ENCODE measurements at regions not wholly inside any gene's neighbourhood (a gene's known extent, or its start where the extent isn't known, plus 50 kb on each side); places are given as distances from the start of the nearest gene placed in this dataset.

DNA sequence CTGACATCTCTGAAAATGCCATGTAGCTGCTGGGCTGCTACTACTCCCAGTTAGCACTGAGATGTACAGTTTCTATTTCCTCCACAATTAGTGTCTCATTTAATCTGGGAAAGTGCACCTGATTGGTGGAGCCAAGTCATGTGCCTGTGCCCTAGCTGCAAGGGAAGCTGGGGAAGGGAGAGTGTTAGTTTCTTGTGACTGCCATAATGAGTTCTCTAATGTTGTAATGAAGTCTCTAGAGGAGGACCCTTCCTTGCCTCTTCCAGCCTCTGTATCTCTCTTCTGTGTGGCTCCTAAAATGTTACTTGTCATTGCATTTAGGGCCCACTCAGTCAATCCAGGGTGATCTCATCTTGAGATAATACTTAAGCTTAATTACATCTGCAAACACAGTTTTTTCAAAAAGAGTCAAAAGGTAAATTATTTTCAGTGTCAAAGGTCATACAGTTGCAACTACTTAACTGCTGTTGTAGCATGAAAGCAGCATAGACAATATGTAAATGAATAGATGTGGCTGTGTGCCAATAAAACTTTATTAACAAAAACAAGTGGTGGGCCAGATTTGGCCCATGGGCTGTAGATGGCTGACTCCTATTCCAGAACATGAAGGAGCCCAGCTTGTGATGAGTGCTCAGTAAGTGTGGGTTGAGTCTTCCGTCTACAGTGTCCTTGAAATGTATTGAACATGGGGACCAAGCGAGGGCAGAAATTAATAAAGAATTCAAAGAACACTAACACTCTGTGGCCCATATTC is 137.2 kb upstream of the MAP1LC3B2 start:
- no peaks in the 10 kb centered on the region for H3K79me2 ChIP-seq (ENCODE audit: control insufficient read depth, insufficient read depth, low read length)
- no peaks in the 10 kb centered on the region for H3K36me3 ChIP-seq (ENCODE audit: control insufficient read depth, insufficient read depth, low read length)
- no peaks in the 10 kb centered on the region for H4K20me1 ChIP-seq (ENCODE audit: control insufficient read depth, extremely low read depth, insufficient read depth, low read length)
- no peak overlapping the region for H2AFZ ChIP-seq (ENCODE audit: low read length)
- H3K9me3 ChIP-seq (ENCODE audit: control insufficient read depth, insufficient read depth, low read depth, low read length), result no peaks in the 10 kb centered on the region
- no peak overlapping the region for H3K9ac ChIP-seq (ENCODE audit: insufficient read depth, low read length)
- no peak for DNase-seq (ENCODE audit: low read depth in 2 of 2)
- no peak overlapping the region for H3K4me2 ChIP-seq (ENCODE audit: extremely low read depth, insufficient read depth, low read length)
- no peak overlapping the region for H3K27ac ChIP-seq (ENCODE audit: insufficient read depth, low read length)
- peaks cover 4% of the 10 kb centered on the region for H3K4me1 ChIP-seq (ENCODE audit: control insufficient read depth, extremely low read depth, insufficient read depth, low read length)
- TF ChIP-seq EZH2 (IDR thresholded peaks at IDR 0.05; ENCODE audit: low read length, missing control alignments), result no peak
- TF ChIP-seq, protein P1, sequence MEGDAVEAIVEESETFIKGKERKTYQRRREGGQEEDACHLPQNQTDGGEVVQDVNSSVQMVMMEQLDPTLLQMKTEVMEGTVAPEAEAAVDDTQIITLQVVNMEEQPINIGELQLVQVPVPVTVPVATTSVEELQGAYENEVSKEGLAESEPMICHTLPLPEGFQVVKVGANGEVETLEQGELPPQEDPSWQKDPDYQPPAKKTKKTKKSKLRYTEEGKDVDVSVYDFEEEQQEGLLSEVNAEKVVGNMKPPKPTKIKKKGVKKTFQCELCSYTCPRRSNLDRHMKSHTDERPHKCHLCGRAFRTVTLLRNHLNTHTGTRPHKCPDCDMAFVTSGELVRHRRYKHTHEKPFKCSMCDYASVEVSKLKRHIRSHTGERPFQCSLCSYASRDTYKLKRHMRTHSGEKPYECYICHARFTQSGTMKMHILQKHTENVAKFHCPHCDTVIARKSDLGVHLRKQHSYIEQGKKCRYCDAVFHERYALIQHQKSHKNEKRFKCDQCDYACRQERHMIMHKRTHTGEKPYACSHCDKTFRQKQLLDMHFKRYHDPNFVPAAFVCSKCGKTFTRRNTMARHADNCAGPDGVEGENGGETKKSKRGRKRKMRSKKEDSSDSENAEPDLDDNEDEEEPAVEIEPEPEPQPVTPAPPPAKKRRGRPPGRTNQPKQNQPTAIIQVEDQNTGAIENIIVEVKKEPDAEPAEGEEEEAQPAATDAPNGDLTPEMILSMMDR (conservative IDR thresholded peaks at IDR 0.05 in 1 of 2, IDR thresholded peaks at IDR 0.05 in 1 of 2; ENCODE audit: low read depth in 1 of 2, low read length in 2 of 2), result no peak
- H3K4me3 ChIP-seq (replicated peaks in 1 of 4; ENCODE audit: control extremely low read depth in 1 of 4, insufficient read depth in 1 of 4, low read depth in 3 of 4, low read length in 4 of 4), result no peak overlapping the region
- no peaks in the 10 kb centered on the region for H3K27me3 ChIP-seq (ENCODE audit: control insufficient read depth, insufficient read depth, low read length)

DNA sequence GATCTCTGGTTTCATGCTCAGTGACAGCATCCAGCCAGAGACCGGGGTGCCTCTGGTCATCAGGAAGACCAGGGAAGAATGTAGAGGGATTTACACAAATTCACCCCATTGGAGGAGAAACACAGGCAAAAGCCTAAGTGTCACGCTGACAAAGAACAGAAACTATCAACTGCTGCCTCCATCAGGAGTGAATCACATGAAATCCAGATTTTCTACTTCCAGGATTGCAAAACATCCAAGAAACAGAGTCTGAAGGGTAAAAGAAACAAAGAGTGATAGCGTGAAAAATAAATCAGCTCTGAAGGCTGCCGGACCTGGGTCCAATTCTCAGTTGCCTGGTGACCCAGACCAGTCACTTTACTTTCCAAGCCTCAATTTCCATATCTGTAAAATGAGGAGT is 136.1 kb upstream of the MAP1LC3B2 start:
- no peak overlapping the region for H3K4me2 ChIP-seq (ENCODE audit: extremely low read depth, insufficient read depth, low read length)
- H4K20me1 ChIP-seq (ENCODE audit: control insufficient read depth, extremely low read depth, insufficient read depth, low read length), result no peaks in the 10 kb centered on the region
- H3K27ac ChIP-seq (ENCODE audit: insufficient read depth, low read length), result no peak overlapping the region
- H3K4me3 ChIP-seq (replicated peaks in 1 of 4; ENCODE audit: control extremely low read depth in 1 of 4, insufficient read depth in 1 of 4, low read depth in 3 of 4, low read length in 4 of 4), result no peak overlapping the region
- TF ChIP-seq, protein P1 (conservative IDR thresholded peaks at IDR 0.05 in 1 of 2, IDR thresholded peaks at IDR 0.05 in 1 of 2; ENCODE audit: low read depth in 1 of 2, low read length in 2 of 2), result no peak
- no peak for TF ChIP-seq EZH2 (IDR thresholded peaks at IDR 0.05; ENCODE audit: low read length, missing control alignments)
- no peaks in the 10 kb centered on the region for H3K79me2 ChIP-seq (ENCODE audit: control insufficient read depth, insufficient read depth, low read length)
- H3K9ac ChIP-seq (ENCODE audit: insufficient read depth, low read length), result no peak overlapping the region
- no peaks in the 10 kb centered on the region for H3K27me3 ChIP-seq (ENCODE audit: control insufficient read depth, insufficient read depth, low read length)
- H3K4me1 ChIP-seq (ENCODE audit: control insufficient read depth, extremely low read depth, insufficient read depth, low read length), result peaks cover 5% of the 10 kb centered on the region
- H3K9me3 ChIP-seq (ENCODE audit: control insufficient read depth, insufficient read depth, low read depth, low read length), result no peaks in the 10 kb centered on the region
- H2AFZ ChIP-seq (ENCODE audit: low read length), result no peak overlapping the region
- no peaks in the 10 kb centered on the region for H3K36me3 ChIP-seq (ENCODE audit: control insufficient read depth, insufficient read depth, low read length)
- DNase-seq (ENCODE audit: low read depth in 2 of 2), result peak; percentile 18 to 79

DNA sequence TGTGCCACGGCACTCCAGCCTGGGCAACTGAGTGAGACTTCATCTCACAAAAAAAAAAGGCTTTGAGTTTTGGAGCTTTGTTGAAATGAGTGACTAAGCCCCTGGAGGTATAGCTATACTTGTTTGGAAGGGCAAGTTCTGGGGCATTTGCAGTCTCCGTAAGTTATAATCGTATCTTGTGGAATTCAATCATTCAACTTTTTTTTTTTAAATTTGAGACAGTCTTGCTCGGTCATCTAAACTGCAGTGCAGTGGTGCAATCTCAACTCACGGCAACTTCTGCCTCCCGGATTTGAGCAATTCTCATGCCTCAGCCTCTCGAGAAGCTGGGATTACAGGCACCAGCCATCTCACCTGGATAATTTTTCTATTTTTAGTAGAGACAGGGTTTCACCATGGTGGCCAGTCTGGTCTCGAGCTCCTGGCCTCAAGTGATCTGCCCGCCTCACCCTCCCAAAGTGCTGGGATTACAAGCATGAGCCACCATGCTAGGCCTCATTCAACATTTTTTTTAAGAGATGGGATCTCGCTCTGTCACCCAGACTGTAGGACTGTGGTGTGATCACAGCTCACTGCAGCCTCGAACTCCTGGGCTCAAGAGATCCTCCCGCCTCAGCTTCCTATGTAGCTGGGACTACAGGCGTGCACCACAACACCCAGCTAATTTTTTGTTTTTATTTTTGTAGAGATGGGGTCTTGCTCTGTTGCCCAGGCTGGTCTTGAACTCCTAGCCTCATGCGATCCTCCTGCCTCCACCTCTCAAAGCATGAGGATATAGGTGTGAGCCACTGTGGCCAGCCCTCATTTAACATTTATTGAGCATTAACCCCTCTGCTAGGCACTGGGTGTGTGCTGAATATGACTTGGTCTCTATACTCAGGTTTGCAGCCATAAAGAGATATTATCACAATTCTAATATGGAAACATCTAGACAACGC is 133.7 kb upstream of the MAP1LC3B2 start:
- Histone ChIP-seq H3K9ac (ENCODE audit: insufficient read depth, low read length) (no peak overlapping the region), H3K27ac (ENCODE audit: insufficient read depth, low read length) (no peak overlapping the region), H3K4me2 (ENCODE audit: extremely low read depth, insufficient read depth, low read length) (no peak overlapping the region), H2AFZ (ENCODE audit: low read length) (no peak overlapping the region), H3K79me2 (ENCODE audit: control insufficient read depth, insufficient read depth, low read length) (no peaks in the 10 kb centered on the region), H4K20me1 (ENCODE audit: control insufficient read depth, extremely low read depth, insufficient read depth, low read length) (no peaks in the 10 kb centered on the region), H3K4me1 (ENCODE audit: control insufficient read depth, extremely low read depth, insufficient read depth, low read length) (peaks cover 5% of the 10 kb centered on the region), H3K4me3 (replicated peaks in 1 of 4; ENCODE audit: control extremely low read depth in 1 of 4, insufficient read depth in 1 of 4, low read depth in 3 of 4, low read length in 4 of 4) (no peak overlapping the region), H3K27me3 (ENCODE audit: control insufficient read depth, insufficient read depth, low read length) (no peaks in the 10 kb centered on the region), H3K36me3 (ENCODE audit: control insufficient read depth, insufficient read depth, low read length) (no peaks in the 10 kb centered on the region), H3K9me3 (ENCODE audit: control insufficient read depth, insufficient read depth, low read depth, low read length) (no peaks in the 10 kb centered on the region)
- TF ChIP-seq, protein P1 (conservative IDR thresholded peaks at IDR 0.05 in 1 of 2, IDR thresholded peaks at IDR 0.05 in 1 of 2; ENCODE audit: low read depth in 1 of 2, low read length in 2 of 2), result no peak
- no peak for TF ChIP-seq EZH2 (IDR thresholded peaks at IDR 0.05; ENCODE audit: low read length, missing control alignments)
- DNase-seq (ENCODE audit: low read depth in 2 of 2), result no peak

Measured in fibroblast of lung (primary cell).